ENCODE measurements at regions not wholly inside any gene's neighbourhood (a gene's known extent, or its start where the extent isn't known, plus 50 kb on each side); places are given as distances from the start of the nearest gene placed in this dataset.

DNA sequence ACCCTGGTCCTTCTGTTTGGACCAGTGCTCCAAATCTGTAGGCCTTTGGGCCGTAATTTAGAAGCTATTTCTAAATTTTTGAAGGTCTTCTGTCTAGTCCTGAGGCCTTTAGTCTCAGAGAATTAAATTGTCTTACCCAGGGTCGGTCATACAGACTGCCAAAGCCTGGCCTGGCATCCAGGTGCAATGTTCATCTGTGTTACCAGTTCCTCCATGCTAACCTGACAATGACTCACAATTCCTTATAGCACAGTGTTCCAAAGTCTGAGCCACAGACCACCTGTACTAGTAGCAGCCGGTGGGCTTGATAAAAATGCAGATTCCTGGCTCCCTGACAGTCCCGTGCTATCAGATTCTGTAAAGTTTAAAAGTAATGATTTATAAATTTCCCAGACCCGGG, 77.7 kb upstream of the MAP4K3 start:
- no peak for DNase-seq

DNA sequence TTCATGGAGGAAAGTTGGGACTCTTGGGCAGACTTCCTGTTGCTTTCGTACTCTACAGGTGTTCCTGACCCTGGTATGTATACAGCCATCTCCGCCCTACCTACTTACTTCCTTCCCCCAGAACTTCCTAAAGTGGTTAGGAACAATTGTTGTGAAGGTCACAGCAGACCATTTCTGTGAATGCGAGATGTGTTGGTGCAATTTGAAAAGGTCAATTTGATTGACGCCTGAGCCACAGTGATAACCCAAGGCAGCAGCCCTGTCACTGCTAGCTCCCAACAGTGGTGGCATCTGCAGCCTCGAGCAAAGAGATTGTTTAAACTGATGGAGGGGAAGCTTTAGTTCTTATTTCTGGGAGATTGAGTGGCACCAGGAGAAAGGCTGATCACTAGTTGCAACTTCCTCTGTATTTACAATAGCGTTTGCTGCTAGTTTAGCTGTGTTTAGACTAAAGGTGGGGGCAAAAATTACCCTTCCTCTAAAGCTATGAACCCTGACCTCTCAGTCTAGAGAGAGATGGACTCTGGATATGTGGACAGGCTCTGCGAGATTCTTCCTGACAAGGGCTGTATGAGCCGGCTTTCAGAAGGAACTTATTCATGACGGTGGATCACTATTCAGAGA, 78.3 kb upstream of the MAP4K3 start:
- DNase-seq = no peak

DNA sequence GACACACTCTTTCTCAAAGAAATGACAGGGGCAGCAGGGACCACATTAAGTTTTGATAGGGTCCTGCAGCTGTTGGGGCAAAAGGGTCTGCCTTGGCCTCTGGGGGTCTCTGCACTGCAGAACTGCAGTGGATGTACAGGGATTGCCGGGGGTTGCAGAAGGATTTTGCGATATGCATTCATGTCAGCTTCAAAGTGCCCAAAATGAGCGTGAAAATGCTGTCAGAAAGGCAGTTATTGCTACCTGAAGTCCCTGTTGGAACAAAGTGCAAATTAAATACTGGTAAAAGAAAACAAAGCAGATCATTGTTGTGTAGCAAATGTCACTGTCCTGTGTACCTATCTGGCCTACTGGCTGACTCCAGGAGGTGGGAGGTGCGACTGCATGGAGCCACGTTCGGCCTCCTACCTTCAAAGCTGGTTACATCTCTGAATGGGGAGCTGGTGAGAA, 78.8 kb upstream of the MAP4K3 start:
- DNase-seq = no peak

DNA sequence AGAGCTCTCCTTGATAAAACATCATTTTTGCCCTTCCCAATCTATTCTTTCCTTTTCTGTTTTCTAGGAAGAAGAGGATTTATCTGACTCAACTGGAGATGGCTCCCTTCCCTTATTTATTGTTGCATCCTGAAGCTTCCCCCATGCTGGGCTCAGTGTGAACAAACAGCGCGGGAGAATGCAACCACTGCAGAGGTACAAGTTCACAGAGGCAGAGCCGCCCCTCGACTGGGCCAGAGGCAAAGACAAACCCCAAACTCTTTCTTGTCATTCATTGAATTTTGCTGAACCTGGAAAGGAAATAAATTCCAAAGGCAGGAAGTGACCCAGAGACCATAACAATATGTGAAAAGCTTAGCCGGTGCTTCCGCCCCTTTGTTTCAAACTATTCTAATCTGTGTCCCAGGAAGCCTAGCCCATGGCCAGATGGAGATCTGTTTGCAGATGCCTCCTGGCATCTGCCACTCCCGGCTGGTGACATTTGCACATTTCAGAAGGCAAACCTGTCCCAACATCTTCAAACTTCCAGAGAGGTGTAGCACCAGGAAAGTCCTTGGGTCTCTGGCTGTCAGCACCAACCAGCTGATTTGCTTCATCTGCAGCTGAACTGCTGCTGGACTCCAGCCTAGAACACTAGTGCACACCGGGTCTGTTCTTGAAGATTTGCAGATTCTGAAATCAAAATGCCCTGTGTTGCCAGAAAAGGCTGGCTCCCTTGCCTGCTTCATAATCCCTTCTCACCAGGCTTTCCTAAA, 79.4 kb upstream of the MAP4K3 start:
- peak; percentile 72 for DNase-seq

DNA sequence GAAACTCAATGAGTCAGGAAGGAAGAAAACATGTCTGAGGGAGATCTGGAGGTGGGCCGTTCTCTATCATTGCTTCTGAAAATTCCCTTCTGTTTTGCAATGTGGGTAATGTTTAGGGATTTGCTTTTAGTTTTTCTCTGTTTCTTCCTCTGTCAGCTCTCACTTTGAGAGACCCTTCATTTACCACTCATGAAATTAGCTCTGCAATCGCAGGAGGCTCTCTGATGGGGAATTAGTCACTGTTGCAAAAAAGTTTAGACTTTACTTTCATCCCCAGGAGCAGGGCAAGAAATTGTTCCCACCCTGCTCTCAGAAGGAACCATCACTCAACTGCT, 80.0 kb upstream of the MAP4K3 start:
- DNase-seq = no peak

DNA sequence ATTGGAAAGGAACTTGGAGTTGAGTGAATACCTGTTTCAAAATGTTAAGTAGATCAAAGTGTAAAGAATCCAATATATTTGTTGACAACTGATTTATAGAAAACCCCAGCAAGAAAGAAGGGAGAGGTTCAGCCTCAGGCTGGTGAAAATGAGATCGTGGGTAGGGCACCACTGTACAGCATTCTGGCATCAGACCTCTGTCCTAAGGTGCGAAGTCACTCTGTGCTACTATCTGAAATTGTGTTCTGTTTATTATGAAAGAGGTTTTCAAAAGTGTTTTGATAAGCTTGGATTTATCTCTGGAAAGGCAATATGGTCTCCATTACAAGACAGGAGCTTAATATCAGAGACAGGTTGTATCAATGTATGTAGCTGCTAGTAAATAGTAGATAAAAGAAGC, 80.5 kb upstream of the MAP4K3 start:
- no peak for DNase-seq

DNA sequence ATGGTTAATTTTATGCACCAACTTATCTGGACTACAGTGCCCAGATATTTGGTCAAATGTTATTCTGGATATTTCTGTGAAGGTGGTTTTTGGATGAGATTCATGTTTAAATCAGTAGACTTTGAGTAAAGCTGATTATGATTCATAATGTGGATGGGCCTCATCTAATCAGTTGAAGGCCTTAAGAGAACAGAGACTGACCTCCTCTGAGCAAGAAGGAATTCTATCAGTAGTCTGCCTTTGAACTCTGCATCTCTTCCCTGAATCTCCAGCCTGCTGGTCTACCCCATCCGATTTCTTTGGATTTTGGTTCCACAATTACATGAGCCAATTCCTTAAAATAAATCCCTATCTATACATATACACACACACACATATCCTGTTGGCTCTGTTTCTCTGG, 82.8 kb upstream of the MAP4K3 start:
- DNase-seq = no peak

DNA sequence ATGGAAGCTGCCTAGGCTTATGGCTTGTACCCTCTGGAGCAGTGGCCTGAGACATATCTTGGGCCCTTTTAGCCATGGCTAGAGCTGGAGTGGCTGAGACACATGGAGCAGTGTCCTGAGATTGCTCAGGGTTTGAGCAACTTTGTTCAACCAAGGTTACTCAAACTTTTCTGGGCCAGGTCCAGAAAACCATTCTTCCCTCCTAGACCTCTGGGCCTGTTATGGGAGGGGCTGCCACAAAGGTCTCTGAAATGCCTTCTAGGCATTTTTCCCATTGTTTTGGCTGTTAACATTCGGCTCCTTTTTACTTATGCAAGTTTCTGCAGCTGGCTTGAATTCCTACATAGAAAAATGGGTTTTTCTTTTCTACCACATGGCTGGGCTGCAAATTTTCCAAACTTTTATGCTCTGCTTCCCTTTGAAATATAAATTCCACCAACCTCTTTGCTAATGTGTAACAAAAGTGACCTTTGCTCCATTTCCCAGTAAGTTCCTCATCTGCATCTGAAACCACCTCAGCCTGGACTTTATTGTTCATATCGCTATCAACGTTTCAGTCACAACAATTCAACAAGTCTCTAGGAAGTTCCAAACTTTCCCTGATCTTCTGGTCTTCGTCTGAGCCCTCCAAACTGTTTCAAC, 84.9 kb upstream of the MAP4K3 start:
- no peak for DNase-seq

DNA sequence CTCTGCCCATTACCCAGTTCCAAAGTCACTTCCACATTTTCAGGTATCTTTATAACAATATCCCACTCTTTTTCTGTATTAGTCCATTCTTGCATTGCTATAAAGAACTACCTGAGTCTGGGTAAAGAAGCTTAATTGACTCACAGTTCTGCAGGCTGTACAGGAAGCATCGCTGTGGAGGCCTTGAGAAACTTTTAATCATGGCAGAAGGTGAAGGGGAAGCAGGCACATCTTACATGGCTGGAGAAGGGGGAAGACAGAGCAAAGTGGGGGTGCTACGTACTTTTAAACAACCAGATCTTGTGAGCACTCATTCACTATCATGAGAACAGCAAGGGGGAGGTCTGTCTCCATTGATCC, 85.4 kb upstream of the MAP4K3 start:
- DNase-seq = no peak

DNA sequence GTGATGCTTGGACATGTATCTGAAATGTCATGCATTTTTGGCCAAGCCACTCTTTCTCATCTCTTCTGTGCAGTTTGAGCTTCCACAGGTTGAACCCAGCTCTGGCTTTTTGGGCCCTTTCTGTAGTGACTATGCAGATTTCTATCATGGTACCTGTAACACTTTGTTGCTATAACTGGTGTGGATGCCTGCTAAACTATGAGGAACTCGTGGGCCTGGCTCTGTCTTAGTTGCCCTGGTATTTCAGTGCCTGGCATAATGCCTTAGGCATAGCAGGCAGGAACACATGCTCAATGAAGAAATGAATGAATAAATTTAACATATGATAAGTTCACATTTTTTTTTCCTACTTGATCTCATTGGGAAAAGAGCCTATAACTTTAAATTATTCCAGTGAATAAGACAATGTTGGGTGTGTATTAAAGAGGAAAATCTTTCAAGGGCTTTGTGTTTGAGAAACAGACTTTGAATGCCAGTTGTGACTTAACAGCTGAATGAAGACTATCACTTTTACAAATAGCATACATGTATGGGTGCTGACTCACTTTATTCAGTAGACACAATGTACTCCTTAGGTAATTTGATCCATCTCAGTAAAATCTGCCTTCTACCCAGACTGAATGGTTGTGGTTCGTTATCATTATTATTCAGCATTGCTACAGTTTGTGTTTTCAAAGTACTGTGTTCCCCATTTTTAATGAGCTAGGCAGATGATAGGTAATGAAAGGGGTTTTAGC, 86.4 kb upstream of the MAP4K3 start:
- no peak for DNase-seq

DNA sequence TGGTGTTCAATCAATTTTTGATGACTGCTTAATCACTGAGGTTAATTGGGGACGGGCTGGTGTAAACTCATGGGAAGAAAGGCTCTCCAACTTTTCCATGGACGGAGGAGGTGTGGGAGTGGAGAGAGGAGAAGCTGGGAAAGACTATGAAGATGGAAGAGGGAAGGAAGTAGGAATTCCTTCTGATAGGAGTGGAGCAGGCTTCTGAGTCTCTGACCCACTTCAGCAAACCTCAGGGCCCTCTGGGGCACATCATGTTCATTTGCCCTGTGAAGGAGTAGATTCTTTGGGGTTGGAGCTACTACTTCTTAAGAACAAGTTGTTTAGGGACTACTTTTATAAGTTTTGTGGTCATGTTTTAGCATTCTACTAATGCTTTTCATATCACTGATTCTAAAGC, 87.0 kb upstream of the MAP4K3 start:
- no peak for DNase-seq

DNA sequence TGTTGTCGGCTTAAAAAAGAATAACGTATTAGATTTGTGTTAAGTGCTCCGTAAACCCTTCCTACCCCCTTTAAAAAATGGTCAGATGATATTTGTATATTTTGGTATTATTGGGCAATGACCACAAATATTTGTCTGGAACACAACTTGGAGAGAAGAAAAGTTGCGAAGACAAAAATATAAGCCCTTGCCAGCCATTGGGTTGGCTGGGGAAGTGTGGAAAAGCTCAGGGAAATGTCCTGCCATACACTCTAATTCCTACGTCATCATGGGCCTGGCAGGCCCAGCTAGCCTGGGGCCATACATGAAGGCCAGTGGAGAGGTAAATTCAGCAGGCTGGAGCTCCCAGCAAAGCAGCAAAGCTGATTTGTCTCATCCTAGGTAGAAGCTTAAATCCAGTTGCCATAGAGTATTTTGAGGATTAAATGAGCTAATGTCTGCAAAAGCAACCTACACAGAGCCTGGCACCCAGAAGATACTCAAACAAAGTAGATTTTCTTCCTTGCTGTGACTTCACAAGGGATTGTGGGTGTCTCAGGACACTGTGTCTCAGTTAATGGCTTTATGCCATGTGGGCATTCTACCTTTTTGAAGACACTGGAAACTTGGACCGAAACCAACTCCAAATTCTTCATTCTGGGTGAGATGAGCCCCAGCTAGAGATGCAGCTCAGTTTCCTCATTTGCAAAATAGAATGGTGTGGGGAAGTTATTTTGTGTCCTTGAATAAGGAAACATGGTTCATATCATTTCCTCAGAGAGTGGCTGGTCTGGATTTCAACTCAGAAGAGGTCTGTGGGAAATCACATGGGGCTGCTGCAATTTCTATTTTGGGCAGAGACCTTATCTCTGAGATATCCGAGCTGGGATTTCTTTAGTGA, 87.9 kb upstream of the MAP4K3 start:
- no peak for DNase-seq

DNA sequence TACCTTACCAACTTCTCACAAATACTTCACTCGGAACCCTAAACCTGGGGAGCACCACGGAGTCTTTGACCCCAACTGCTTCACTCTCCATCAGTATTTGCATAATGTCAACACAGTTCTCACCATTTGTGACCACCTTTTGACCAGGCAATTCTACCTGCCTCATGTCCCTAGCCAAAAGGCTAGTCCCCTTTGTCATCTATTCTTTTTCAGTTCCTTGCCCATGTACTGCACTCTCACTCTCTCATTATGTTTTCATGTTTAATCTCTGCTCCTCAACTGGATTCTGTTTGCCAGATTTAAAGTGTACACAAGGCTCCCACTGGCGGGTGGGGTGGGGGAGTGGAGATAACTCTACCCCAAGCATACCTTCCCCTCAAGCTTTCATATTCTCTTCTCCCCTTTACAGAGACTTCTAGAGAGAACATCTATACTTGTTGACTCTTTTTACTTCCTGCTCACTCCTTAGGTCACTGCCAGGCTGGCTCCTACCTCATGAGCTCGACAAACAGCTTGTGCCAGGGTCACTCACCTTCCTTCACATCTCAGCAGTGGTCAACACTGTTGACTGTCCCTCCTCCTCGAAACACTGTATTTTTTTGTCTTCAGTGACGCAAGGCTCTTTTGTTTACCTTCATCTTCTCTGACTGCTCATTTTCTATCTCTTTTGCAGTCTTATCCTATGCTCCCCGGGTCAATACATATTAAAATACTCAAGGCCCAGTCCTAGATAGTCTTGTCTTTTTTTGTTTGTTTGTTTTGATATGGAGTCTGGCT, 88.7 kb upstream of the MAP4K3 start:
- DNase-seq = no peak

DNA sequence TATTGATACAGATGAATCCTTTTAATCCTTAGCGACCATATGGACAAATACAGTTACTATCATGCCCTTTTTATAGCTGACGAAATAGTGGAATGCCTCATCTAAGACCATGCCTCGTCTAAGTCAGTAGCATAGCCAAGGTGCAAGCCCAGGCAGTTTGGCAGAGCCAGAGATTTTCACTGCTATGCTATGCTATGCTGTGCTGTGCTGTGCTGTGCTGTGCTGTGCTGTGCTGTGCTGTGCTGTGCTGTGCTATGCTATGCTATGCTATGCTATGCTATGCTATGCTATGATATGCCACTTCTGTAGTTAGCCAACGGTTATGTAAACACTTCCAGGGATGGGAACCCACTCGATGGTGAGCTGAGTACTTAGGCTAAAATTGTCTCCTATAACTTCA, 91.6 kb upstream of the MAP4K3 start:
- DNase-seq = no peak

DNA sequence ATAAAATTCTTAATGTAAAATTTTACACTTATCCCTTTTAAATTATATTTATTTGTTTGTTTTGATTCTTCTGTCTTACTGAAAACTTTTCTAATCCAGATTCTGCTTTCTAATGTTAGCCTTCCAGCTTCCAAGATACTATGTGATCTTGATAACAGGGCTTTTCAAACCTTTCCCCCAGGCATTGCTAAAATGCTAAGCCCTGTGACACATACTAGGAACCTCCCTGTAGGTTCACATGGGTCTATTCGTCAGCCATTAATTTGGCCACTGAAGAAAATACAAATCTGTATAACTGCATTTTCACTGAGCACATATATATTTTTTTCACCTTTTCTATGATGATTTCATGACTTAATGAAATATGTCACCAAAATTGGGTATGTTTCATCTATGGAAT, 92.8 kb upstream of the MAP4K3 start:
- DNase-seq = no peak

DNA sequence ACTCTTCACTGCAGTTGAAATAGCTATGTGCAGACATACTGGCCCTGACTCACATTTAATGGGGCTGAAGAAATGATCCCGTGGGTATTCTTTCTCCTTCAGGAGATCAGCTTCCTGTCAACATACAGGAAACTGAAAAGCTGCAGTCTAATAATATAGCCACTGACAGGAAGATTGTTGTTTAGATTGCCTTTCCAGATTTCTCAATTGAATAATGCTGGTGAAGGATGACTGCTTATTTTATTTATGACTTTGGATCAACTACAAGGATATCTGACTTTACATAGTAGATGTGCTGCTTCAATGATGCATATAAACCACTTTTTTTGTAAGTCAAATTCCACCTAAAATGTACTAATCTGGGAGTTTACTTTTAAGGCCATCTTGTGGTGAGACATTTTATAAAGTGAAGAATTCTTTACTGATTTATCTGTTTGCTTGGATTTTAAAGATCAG, 93.4 kb upstream of the MAP4K3 start:
- DNase-seq = no peak

DNA sequence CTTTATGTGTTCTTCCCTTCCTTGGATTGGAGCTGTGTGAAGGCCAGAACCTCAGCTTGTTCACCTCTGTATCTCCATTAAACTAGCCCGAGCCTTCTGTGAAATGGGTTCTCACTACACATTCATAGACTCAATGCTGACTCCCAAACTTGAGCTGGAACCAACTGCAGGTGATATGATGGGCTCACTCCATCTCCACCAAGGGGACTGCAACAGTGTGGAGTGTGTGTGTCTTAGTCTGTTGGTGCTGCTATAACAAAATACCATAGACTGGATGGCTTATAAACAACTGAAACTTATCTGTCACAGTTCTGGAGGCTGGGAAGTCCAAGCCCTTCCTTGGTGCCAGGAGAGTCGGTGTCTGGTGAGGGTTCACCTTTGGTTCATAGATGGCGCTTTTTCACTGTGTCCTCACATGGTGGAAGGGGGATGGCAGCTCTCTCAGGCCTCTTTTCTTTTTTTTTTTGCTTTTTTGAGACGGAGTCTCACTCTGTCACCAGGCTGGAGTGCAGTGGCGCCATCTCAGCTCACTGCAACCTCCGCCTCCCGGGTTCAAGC, 94.2 kb upstream of the MAP4K3 start:
- DNase-seq = no peak

DNA sequence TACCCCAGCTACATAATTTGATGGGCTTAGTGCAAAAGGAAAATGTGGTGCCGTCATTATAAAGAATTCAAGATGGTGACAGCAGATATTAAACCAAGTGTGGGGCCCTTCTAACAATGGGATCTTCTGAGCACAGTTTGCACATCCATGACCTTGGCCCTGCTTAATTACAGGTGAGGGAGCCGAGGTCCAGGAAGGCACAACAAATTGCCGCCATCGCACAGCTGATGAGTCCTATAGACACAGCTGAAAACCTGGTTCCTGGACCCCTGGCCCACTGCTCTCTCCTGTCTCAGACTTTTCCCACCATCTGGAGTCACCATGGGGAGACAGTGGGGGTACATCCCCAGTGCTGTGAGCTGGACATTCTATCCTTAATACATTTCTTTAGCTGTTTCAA, 95.8 kb upstream of the MAP4K3 start:
- DNase-seq = peak; percentile 87

DNA sequence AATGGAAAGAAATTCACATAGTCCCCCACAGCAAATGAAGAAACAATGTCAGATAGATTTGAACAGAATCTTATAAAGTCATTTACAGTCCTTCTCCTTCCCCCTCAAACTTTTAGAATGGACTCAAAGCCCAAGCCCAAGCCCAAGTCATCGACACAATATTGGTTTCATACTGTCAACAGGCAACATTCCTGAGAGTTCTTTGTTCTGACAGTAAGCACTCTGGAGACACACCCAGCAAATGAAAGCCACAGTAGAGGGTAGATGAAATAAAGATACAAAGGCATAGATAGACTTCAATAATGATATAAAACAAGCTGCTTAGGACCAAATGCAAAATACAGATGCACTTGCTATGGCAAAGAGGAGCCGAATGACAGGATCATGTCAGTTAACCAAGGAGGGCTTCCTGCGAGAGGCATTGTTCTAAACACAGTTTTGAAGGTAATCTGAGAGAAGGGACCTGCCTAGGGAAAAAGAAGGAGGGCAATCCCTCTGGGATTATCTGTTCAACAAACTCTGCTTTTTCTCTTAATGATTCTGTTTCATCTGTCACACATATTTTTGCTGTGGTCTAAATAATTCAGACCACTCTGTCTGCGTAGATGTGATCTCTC, 97.1 kb upstream of the MAP4K3 start:
- no peak for DNase-seq

DNA sequence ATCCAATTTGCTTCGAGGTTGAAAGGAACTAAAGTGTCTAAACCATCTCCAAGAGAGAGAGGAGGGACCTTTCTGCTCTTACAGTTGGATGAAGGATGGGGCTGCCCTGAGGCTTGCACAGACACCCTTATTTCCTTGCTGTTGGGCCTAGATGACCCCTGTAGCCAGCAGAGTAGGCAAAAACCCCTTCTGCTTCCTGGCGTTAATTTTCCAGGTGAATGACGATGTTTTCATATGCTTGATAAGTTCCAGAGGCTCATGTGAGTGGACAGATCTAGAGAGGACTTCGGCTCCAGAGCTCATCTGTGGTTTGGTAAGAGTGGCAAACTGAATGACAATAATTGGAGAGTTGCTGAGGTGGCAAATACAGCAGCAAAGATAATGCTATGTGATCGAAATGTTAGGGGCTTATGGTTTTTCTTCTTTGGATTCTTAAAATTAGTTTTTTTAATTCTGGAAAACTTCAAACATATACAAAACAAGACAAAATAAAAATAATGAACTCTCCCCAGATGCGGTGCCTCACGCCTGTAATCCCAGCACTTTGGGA, 98.6 kb upstream of the MAP4K3 start:
- DNase-seq = no peak

DNA sequence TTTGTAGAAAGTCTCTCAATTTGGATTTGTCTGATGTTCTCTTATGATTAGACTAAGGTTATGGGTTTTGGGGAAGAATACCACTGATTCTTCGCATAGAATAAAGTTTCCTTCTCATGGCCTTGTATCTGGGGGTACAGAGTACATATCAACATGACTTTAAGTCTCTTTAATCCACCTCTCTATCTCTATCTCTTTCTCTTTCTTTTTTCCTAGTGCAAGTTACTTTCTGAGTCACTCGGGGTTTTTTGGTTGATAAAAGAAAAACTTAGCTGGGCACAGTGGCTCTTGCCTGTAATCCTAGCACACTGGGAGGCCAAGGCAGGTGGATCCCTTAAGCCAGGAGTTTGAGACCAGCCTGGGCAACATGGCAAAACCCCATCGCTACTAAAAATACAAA, 100.1 kb upstream of the MAP4K3 start:
- DNase-seq = no peak

Data from NCI-H146 (cell line).